Stomach (tissue), 8 donors: ENCODE measurements at regions not wholly inside any gene's neighbourhood (a gene's known extent, or its start where the extent isn't known, plus 50 kb on each side); places are given as distances from the start of the nearest gene placed in this dataset.

Experiments
- DNase-seq, 2 donors: peaks; one replicate each; pipeline versions ENCODE4 v3.0.0 to v3.0.0-alpha.2; 2013 to 2019
- H3K27ac ChIP-seq, 5 donors: fragments of 200-600 bp in 4 of 5; sonication (generic) in 4 of 5; one replicate each; pipeline ENCODE4 v1.5.1; 2013 to 2019; ENCODE audit warnings: mild to moderate bottlenecking in 1 of 5, moderate library complexity in 1 of 5
- H3K27me3 ChIP-seq, 3 donors: fragments of 200-600 bp; sonication (generic); one replicate each; pipeline ENCODE4 v1.5.1; 2017 to 2019; ENCODE audit warnings: mixed run types in 1 of 3
- H3K36me3 ChIP-seq, 4 donors: fragments of 200-600 bp; sonication (generic); 1 replicate in 3 of 4; 2 replicates in 1 of 4; pipeline ENCODE4 v1.5.1; 2016 to 2019
- H3K4me1 ChIP-seq, 4 donors: fragments of 200-600 bp; sonication (generic); one replicate each; pipeline ENCODE4 v1.5.1; 2016 to 2019
- H3K4me3 ChIP-seq, 4 donors: fragments of 200-600 bp; sonication (generic) in 3 of 4; one replicate each; pipeline ENCODE4 v1.5.1; 2016 to 2019; ENCODE audit warnings: mild to moderate bottlenecking in 1 of 4
- H3K9me3 ChIP-seq, 4 donors: fragments of 200-600 bp; sonication (generic); one replicate each; pipeline ENCODE4 v1.5.1; 2016 to 2019
- EP300 ChIP-seq: sonication (generic); formaldehyde crosslinking; IDR thresholded peaks from one replicate; pipeline ENCODE4 v1.6.1; 2017; ENCODE audit warnings: antibody characterized with exemption
- POLR2A ChIP-seq, 4 donors: fragments of 450-650 bp; IDR thresholded peaks; one replicate each; pipeline ENCODE4 v1.6.1; 2016; ENCODE audit warnings: antibody characterized with exemption in 4 of 4, control low read depth in 2 of 4, mild to moderate bottlenecking in 1 of 4, moderate library complexity in 1 of 4
- POLR2AphosphoS5 ChIP-seq, 3 donors: sonication (generic); formaldehyde crosslinking; IDR thresholded peaks; one replicate each; pipeline ENCODE4 v1.6.1; 2016; ENCODE audit warnings: antibody characterized with exemption in 3 of 3
- WGBS, 5 donors: extraction: QIAGEN DNeasy Blood & Tissue Kit in 3 of 5; methylation state at CpG; one replicate each; pipeline versions ENCODE4 v1.1.5 to v1.1.7; 2013 to 2018; 5-methylcytosine and 5-hydroxymethylcytosine counted together
- intact Hi-C: fragments of 100-400 bp; cut with DNase I; formaldehyde crosslinking; loops from one replicate; pipeline ENCODE4 v1.15.1; 2023; ENCODE audit warnings: low total_unique reads
- donor health status: healthy with polysubstance abuse.
- donor health status: Bipolar disorder and iron deficiency.
- donor health status: healthy.

DNA sequence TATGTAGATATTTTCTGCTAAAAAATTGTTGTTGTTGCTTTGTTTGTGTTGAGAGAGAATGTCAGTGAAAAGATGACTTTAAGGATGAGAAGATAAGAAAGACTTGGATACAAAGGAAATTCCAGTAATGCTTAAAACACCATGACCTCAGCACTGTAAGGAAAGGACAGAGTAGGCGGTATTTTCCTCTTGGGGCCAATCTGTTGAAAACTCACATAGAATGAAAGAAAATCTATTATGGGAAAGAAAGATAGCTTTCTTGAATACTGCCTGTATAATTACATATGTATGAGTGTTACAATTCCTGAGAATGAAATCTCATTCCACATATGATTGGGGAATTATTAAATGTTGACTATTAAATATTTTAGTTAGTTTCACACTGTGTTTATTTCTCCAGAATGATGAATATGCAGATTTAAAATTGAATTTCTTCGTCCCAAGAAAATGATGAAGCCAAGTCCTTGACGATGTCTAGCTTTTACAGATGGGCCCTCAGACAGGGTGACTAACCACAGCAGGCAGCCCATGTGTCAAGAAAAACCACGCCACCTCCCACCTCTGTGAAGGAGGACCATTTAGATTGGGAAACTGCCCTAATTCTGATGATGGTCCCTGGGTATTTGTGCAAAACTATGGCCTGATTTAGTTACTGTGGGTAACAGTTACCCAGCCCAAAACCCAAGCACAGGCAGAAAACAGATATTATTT lies 49.7 kb upstream of the LMO4 start:
- TF ChIP-seq POLR2AphosphoS5 (IDR thresholded peaks at IDR 0.05), result no peak
- no peak for TF ChIP-seq POLR2A (IDR thresholded peaks at IDR 0.05)
- no peak for TF ChIP-seq EP300
- no peaks in the 10 kb centered on the region for H3K9me3 ChIP-seq
- H3K36me3 ChIP-seq, result no peaks in the 10 kb centered on the region
- intact Hi-C loops, result no loop called here
- H3K27me3 ChIP-seq, result no peaks in the 10 kb centered on the region
- 67 to 88% (median 81%) methylated on average over 4 of the region's 4 CpGs for WGBS, 5 donors
- peak in 1 of 2 donors; percentile 26 for DNase-seq
- peak overlapping the region in 1 of 5 donors; percentile 6 for H3K27ac ChIP-seq
- H3K4me1 ChIP-seq, result no peaks in the 10 kb centered on the region
- no peak overlapping the region for H3K4me3 ChIP-seq
